SK-N-SH (cell line): ENCODE measurements at regions not wholly inside any gene's neighbourhood (a gene's known extent, or its start where the extent isn't known, plus 50 kb on each side); places are given as distances from the start of the nearest gene placed in this dataset.
"Not testable (repeated sequence)": the region's sequence is repeated elsewhere in the genome, so short reads cannot be mapped to it uniquely, and the experiment has no call there.

Experiments used
- CTCF ChIP-seq: fragments of 200-600 bp; sonication (generic); IDR thresholded peaks from 2 replicates; pipeline ENCODE4 v1.6.1; 2017; ENCODE audit warnings: antibody characterized with exemption, mild to moderate bottlenecking, moderate library complexity
- EP300 ChIP-seq, 2 experiments: IDR thresholded peaks; 2 replicates each; pipeline versions ENCODE4 v1.4.0 to v1.6.1; 2012; ENCODE audit warnings: borderline replicate concordance in 1 of 2, low read depth in 1 of 2, low read length in 1 of 2
- RFX5 ChIP-seq: IDR thresholded peaks from 2 replicates; pipeline ENCODE4 v1.6.1; 2012; ENCODE audit warnings: mild to moderate bottlenecking, improper control_type of control experiment, low read length
- SIN3A ChIP-seq: IDR thresholded peaks from 2 replicates; pipeline ENCODE4 v1.6.1; 2012; ENCODE audit warnings: low read depth, mild to moderate bottlenecking, low read length, moderate library complexity, borderline replicate concordance

GRCh38 chr15:75763635-75764600, 51.3 kb upstream of the CSPG4 start:
- not testable (repeated sequence) for TF ChIP-seq SIN3A; CTCF; RFX5; EP300 (IDR thresholded peaks at IDR 0.05; ENCODE audit: borderline replicate concordance in 1 of 2, low read depth in 1 of 2, low read length in 1 of 2)
